ENCODE measurements at regions not wholly inside any gene's neighbourhood (a gene's known extent, or its start where the extent isn't known, plus 50 kb on each side); places are given as distances from the start of the nearest gene placed in this dataset.

- CTCF ChIA-PET, result no interaction called here
- TF ChIP-seq CTCF (conservative IDR thresholded peaks at IDR 0.05; ENCODE audit: low read depth), result no peak
- no peak overlapping the region for H3K27ac ChIP-seq
- no peak for DNase-seq (ENCODE audit: low spot score)
- POLR2A ChIA-PET (ENCODE audit: low non-redundant PET), result no interaction called here
Measured at GRCh38 chr11:23490557-23491235, 630.4 kb upstream of the CCDC179 start.

GRCh38 chr11:23494981-23495380, 634.7 kb upstream of the CCDC179 start:
- no peak overlapping the region for H3K27ac ChIP-seq
- POLR2A ChIA-PET (ENCODE audit: low non-redundant PET), result interaction anchor here (0.6 kb wide), 1 partner anchor 12 kb away, joined by 3 read pairs; no protein-coding TSS in a partner anchor
- CTCF ChIA-PET, result no interaction called here
- no peak for TF ChIP-seq CTCF (conservative IDR thresholded peaks at IDR 0.05; ENCODE audit: low read depth)
- DNase-seq (ENCODE audit: low spot score), result no peak

GRCh38 chr11:23496340-23496739, 636.1 kb upstream of the CCDC179 start:
- H3K27ac ChIP-seq, result no peak overlapping the region

GRCh38 chr11:23497040-23497439, 636.8 kb upstream of the CCDC179 start:
- no peak for TF ChIP-seq CTCF (conservative IDR thresholded peaks at IDR 0.05; ENCODE audit: low read depth)
- H3K27ac ChIP-seq, result no peak overlapping the region
- ChIA-PET CTCF (no interaction called here), POLR2A (ENCODE audit: low non-redundant PET) (no interaction called here)
- no peak for DNase-seq (ENCODE audit: low spot score)

More at GRCh38 chr11:23496340-23496739, 636.1 kb upstream of the CCDC179 start:
- ChIA-PET POLR2A (ENCODE audit: low non-redundant PET) (no interaction called here), CTCF (no interaction called here)
- no peak for DNase-seq (ENCODE audit: low spot score)
- TF ChIP-seq CTCF (conservative IDR thresholded peaks at IDR 0.05; ENCODE audit: low read depth), result no peak

GRCh38 chr11:23502389-23502788, 642.1 kb upstream of the CCDC179 start:
- DNase-seq (ENCODE audit: low spot score), result no peak
- CTCF ChIA-PET, result no interaction called here
- POLR2A ChIA-PET (ENCODE audit: low non-redundant PET), result no interaction called here

GRCh38 chr11:23502826-23503225, 642.6 kb upstream of the CCDC179 start:
- DNase-seq (ENCODE audit: low spot score), result no peak
- ChIA-PET CTCF (no interaction called here), POLR2A (ENCODE audit: low non-redundant PET) (no interaction called here)
- no peak overlapping the region for H3K27ac ChIP-seq
- TF ChIP-seq CTCF (conservative IDR thresholded peaks at IDR 0.05; ENCODE audit: low read depth), result no peak

More at GRCh38 chr11:23502389-23502788, 642.1 kb upstream of the CCDC179 start:
- no peak for TF ChIP-seq CTCF (conservative IDR thresholded peaks at IDR 0.05; ENCODE audit: low read depth)
- no peak overlapping the region for H3K27ac ChIP-seq

All from RWPE1 (cell line).